ENCODE measurements at regions not wholly inside any gene's neighbourhood (a gene's known extent, or its start where the extent isn't known, plus 50 kb on each side); places are given as distances from the start of the nearest gene placed in this dataset.

GRCh38 chrX:10884246-10884645, 226.9 kb upstream of the HCCS start:
- TF ChIP-seq POLR2A (IDR thresholded peaks at IDR 0.05) (no peak), POLR2AphosphoS5 (IDR thresholded peaks at IDR 0.05) (no peak), EP300 (IDR thresholded peaks at IDR 0.05) (no peak), CTCF (IDR thresholded peaks at IDR 0.05) (no peak)
- H3K4me3 ChIP-seq = no peak overlapping the region
- no peaks in the 10 kb centered on the region for H3K27me3 ChIP-seq
- no peak for DNase-seq (ENCODE audit: low spot score in 2 of 2)
- H3K4me1 ChIP-seq = no peaks in the 10 kb centered on the region
- H3K9me3 ChIP-seq = no peaks in the 10 kb centered on the region
- WGBS = 46% methylated on average over 2 of the region's 2 CpGs
- H3K27ac ChIP-seq = no peak overlapping the region
- H3K36me3 ChIP-seq = no peaks in the 10 kb centered on the region

DNA sequence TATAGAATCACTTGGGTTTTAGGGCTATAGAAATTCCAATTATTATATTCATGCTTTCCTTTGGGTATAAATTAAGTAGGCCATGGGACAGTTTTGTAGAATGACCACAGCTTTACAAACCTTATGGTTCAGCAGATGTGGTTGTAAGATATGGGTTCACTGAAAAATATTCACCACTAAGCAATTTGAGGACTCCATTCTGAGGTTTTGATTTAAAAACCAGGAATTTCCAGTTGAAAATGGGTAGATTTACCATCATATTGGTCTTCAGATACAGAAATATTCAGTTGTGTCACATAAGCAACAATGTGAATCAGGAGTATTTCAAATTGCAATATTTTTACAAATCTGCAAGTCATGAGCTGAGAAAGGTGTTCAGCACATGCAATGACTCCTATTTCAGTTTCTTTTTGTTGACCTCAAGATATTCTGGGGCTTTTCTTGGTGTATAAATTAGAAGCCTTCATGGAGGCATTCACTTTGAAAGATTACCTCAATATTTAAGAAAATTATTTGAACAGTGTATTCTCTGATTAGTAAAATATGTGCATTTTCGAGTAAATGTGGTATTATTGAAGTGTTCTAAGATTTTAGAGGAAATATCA, 218.4 kb upstream of the HCCS start:
- no peak for TF ChIP-seq POLR2A (IDR thresholded peaks at IDR 0.05)
- TF ChIP-seq EP300 (IDR thresholded peaks at IDR 0.05) = no peak
- TF ChIP-seq POLR2AphosphoS5 (IDR thresholded peaks at IDR 0.05) = no peak
- no peak for TF ChIP-seq CTCF (IDR thresholded peaks at IDR 0.05)
- Histone ChIP-seq H3K4me3 (no peak overlapping the region), H3K4me1 (no peaks in the 10 kb centered on the region), H3K27ac (no peak overlapping the region), H3K27me3 (no peaks in the 10 kb centered on the region), H3K9me3 (no peaks in the 10 kb centered on the region), H3K36me3 (no peaks in the 10 kb centered on the region)
- 45% methylated on average over 1 of the region's 1 CpG for WGBS
- DNase-seq (ENCODE audit: low spot score in 2 of 2) = no peak

DNA sequence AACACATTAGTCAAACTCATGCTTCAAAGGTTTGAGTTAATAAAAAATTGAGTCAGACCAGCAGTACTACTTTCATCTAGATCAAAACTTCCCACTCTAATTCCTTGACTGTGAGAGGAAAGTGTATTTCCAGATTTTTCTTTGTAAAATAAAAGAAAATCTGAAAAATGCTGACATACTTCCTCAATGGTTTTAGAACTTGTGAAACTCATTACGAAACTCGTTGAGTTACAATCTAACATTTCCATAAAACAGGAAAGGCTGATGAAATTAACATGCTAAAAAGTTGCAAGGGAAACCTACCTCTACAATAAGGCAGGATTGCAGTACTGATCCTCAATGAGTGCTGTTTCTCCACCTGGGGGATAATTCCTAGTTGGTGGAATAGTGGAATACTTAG, 217.8 kb upstream of the HCCS start:
- H3K36me3 ChIP-seq = no peaks in the 10 kb centered on the region
- H3K27ac ChIP-seq = no peak overlapping the region
- H3K9me3 ChIP-seq = no peaks in the 10 kb centered on the region
- no peaks in the 10 kb centered on the region for H3K4me1 ChIP-seq
- 63% methylated on average over 2 of the region's 2 CpGs for WGBS
- no peaks in the 10 kb centered on the region for H3K27me3 ChIP-seq
- no peak for DNase-seq (ENCODE audit: low spot score in 2 of 2)
- no peak overlapping the region for H3K4me3 ChIP-seq
- no peak for TF ChIP-seq EP300 (IDR thresholded peaks at IDR 0.05)
- TF ChIP-seq POLR2A (IDR thresholded peaks at IDR 0.05) = no peak
- no peak for TF ChIP-seq POLR2AphosphoS5 (IDR thresholded peaks at IDR 0.05)
- TF ChIP-seq CTCF (IDR thresholded peaks at IDR 0.05) = no peak

GRCh38 chrX:10893976-10894375, 217.2 kb upstream of the HCCS start:
- H3K4me1 ChIP-seq = no peaks in the 10 kb centered on the region
- TF ChIP-seq CTCF (IDR thresholded peaks at IDR 0.05) (no peak), POLR2AphosphoS5 (IDR thresholded peaks at IDR 0.05) (no peak), EP300 (IDR thresholded peaks at IDR 0.05) (no peak), POLR2A (IDR thresholded peaks at IDR 0.05) (no peak)
- no peak overlapping the region for H3K27ac ChIP-seq
- no peaks in the 10 kb centered on the region for H3K9me3 ChIP-seq
- no peaks in the 10 kb centered on the region for H3K36me3 ChIP-seq
- no peak for DNase-seq (ENCODE audit: low spot score in 2 of 2)
- no peaks in the 10 kb centered on the region for H3K27me3 ChIP-seq
- no peak overlapping the region for H3K4me3 ChIP-seq
- 86% methylated on average over 7 of the region's 7 CpGs for WGBS

- 83% methylated on average over 9 of the region's 9 CpGs for WGBS
- Histone ChIP-seq H3K4me3 (no peak overlapping the region), H3K9me3 (no peaks in the 10 kb centered on the region), H3K27me3 (no peaks in the 10 kb centered on the region), H3K4me1 (peaks cover 3% of the 10 kb centered on the region), H3K36me3 (no peaks in the 10 kb centered on the region), H3K27ac (no peak overlapping the region)
- DNase-seq (ENCODE audit: low spot score in 2 of 2) = no peak
- TF ChIP-seq EP300 (IDR thresholded peaks at IDR 0.05) (no peak), POLR2A (IDR thresholded peaks at IDR 0.05) (no peak), CTCF (IDR thresholded peaks at IDR 0.05) (no peak), POLR2AphosphoS5 (IDR thresholded peaks at IDR 0.05) (no peak)
Measured at GRCh38 chrX:10897768-10898167, 213.4 kb upstream of the HCCS start.
